ENCODE measurements at regions not wholly inside any gene's neighbourhood (a gene's known extent, or its start where the extent isn't known, plus 50 kb on each side); places are given as distances from the start of the nearest gene placed in this dataset.

DNA sequence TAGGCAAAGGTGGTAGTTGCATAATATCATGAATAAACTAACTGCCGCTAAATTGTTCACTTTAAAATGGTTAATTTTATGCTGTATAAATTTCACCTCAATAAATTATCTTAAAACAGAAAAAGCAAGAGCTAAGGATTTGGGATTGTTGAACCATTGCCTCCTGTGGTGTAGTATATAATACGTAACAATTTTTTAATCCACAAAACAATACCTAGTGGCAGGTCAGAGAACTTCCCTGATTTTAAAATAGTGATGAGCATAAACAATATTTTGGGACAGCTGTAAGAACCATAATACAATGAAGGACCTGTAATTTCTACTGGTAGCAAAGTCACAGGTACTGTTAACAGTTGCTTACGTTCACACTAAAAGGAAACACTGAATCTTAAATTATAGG is 161.9 kb upstream of the PRNP start:
- H3K4me3 ChIP-seq (ENCODE audit: low read length) = no peak overlapping the region
- H3K27ac ChIP-seq (ENCODE audit: low read length) = no peak overlapping the region
- H3K4me2 ChIP-seq (ENCODE audit: low read length) = no peak overlapping the region
- TF ChIP-seq SMC3 (conservative IDR thresholded peaks at IDR 0.05; ENCODE audit: poor library complexity) = no peak
- no peak for TF ChIP-seq EP300 (conservative IDR thresholded peaks at IDR 0.05; ENCODE audit: poor library complexity, severe bottlenecking)
- no peak for TF ChIP-seq MXI1 (conservative IDR thresholded peaks at IDR 0.05; ENCODE audit: poor library complexity, severe bottlenecking)
- TF ChIP-seq TAF1 (IDR thresholded peaks at IDR 0.05; ENCODE audit: low read depth) = no peak
- TF ChIP-seq CTCF (IDR thresholded peaks at IDR 0.05; ENCODE audit: poor library complexity, severe bottlenecking) = no peak
- TF ChIP-seq REST (IDR thresholded peaks at IDR 0.05; ENCODE audit: borderline replicate concordance) = no peak
- no peak for TF ChIP-seq POLR2AphosphoS5 (IDR thresholded peaks at IDR 0.05)
- TF ChIP-seq RAD21 (conservative IDR thresholded peaks at IDR 0.05) = no peak
- TF ChIP-seq EZH2 (IDR thresholded peaks at IDR 0.05; ENCODE audit: borderline replicate concordance, insufficient read depth, low read length, poor library complexity, severe bottlenecking) = no peak
- H3K27me3 ChIP-seq (ENCODE audit: insufficient read depth, low read depth, low read length) = no peaks in the 10 kb centered on the region
- no peaks in the 10 kb centered on the region for H3K79me2 ChIP-seq (replicated peaks; ENCODE audit: insufficient read depth, low read length)
- no peaks in the 10 kb centered on the region for H4K20me1 ChIP-seq (ENCODE audit: insufficient read depth)
- no peaks in the 10 kb centered on the region for H3K9me2 ChIP-seq (ENCODE audit: insufficient read depth, low read length)
- H2AFZ ChIP-seq (ENCODE audit: low read depth, low read length) = no peak overlapping the region
- no peaks in the 10 kb centered on the region for H3K36me3 ChIP-seq (ENCODE audit: insufficient read depth, low read length)
- no peaks in the 10 kb centered on the region for H3K9me3 ChIP-seq (ENCODE audit: low read length)
- no peaks in the 10 kb centered on the region for H3F3A ChIP-seq (ENCODE audit: insufficient read depth, low read length, poor library complexity, severe bottlenecking)
- no peak overlapping the region for H3K9ac ChIP-seq (ENCODE audit: low read length)

- H2AFZ ChIP-seq (ENCODE audit: low read depth, low read length) = no peak overlapping the region
- H3K27ac ChIP-seq (ENCODE audit: low read length) = no peak overlapping the region
- no peak overlapping the region for H3K4me3 ChIP-seq (ENCODE audit: low read length)
- H3K79me2 ChIP-seq (replicated peaks; ENCODE audit: insufficient read depth, low read length) = no peaks in the 10 kb centered on the region
- no peaks in the 10 kb centered on the region for H3K36me3 ChIP-seq (ENCODE audit: insufficient read depth, low read length)
- H3K9ac ChIP-seq (ENCODE audit: low read length) = no peak overlapping the region
- H3K9me3 ChIP-seq (ENCODE audit: low read length) = no peaks in the 10 kb centered on the region
- no peak overlapping the region for H3K4me2 ChIP-seq (ENCODE audit: low read length)
- TF ChIP-seq TAF1 (IDR thresholded peaks at IDR 0.05; ENCODE audit: low read depth) (no peak), REST (IDR thresholded peaks at IDR 0.05; ENCODE audit: borderline replicate concordance) (no peak), SMC3 (conservative IDR thresholded peaks at IDR 0.05; ENCODE audit: poor library complexity) (no peak), EZH2 (IDR thresholded peaks at IDR 0.05; ENCODE audit: borderline replicate concordance, insufficient read depth, low read length, poor library complexity, severe bottlenecking) (no peak), EP300 (conservative IDR thresholded peaks at IDR 0.05; ENCODE audit: poor library complexity, severe bottlenecking) (no peak), MXI1 (conservative IDR thresholded peaks at IDR 0.05; ENCODE audit: poor library complexity, severe bottlenecking) (no peak), CTCF (IDR thresholded peaks at IDR 0.05; ENCODE audit: poor library complexity, severe bottlenecking) (no peak), POLR2AphosphoS5 (IDR thresholded peaks at IDR 0.05) (no peak), RAD21 (conservative IDR thresholded peaks at IDR 0.05) (no peak)
- no peaks in the 10 kb centered on the region for H3K9me2 ChIP-seq (ENCODE audit: insufficient read depth, low read length)
- H3F3A ChIP-seq (ENCODE audit: insufficient read depth, low read length, poor library complexity, severe bottlenecking) = no peaks in the 10 kb centered on the region
- H3K27me3 ChIP-seq (ENCODE audit: insufficient read depth, low read depth, low read length) = no peaks in the 10 kb centered on the region
- no peaks in the 10 kb centered on the region for H4K20me1 ChIP-seq (ENCODE audit: insufficient read depth)
Observed at GRCh38 chr20:4522310-4522709, 163.9 kb upstream of the PRNP start.
